Loucy (cell line): ENCODE measurements at regions not wholly inside any gene's neighbourhood (a gene's known extent, or its start where the extent isn't known, plus 50 kb on each side); places are given as distances from the start of the nearest gene placed in this dataset.

ENCODE experiments used
- H2AFZ ChIP-seq: fragments of 200-600 bp; sonication (generic); 2 replicates; pipeline ENCODE4 v1.6.0; 2016; ENCODE audit warnings: antibody characterized with exemption, mild to moderate bottlenecking, low read length, moderate library complexity
- H3F3A ChIP-seq: fragments of 200-600 bp; 2 replicates; pipeline ENCODE4 v1.6.0; 2016; ENCODE audit warnings: antibody characterized with exemption, low read depth, mild to moderate bottlenecking
- H3K27me3 ChIP-seq: fragments of 200-600 bp; sonication (generic); 2 replicates; pipeline ENCODE4 v1.6.1; 2014; ENCODE audit warnings: low read length, mild to moderate bottlenecking; ENCODE audit not compliant: insufficient read depth, poor library complexity, severe bottlenecking
- H3K36me3 ChIP-seq: fragments of 200-600 bp; sonication (generic); 2 replicates; pipeline ENCODE4 v1.6.1; 2016; ENCODE audit warnings: low read length; ENCODE audit not compliant: insufficient read depth
- H3K4me1 ChIP-seq: fragments of 200-600 bp; sonication (generic); 2 replicates; pipeline ENCODE4 v1.5.1; 2014; ENCODE audit warnings: low read length, mild to moderate bottlenecking; ENCODE audit not compliant: insufficient read depth, poor library complexity, severe bottlenecking
- H3K4me2 ChIP-seq: fragments of 200-600 bp; sonication (generic); 2 replicates; pipeline ENCODE4 v1.6.0; 2014; ENCODE audit warnings: antibody characterized with exemption, low read length, low read depth, mild to moderate bottlenecking; ENCODE audit not compliant: poor library complexity, severe bottlenecking
- H3K4me3 ChIP-seq: fragments of 200-600 bp; sonication (generic); 2 replicates; pipeline ENCODE4 v1.5.1; 2014; ENCODE audit warnings: low read length, mild to moderate bottlenecking, mixed read lengths; ENCODE audit not compliant: poor library complexity, severe bottlenecking
- H3K79me2 ChIP-seq: fragments of 200-600 bp; sonication (generic); 2 replicates; pipeline ENCODE4 v1.6.1; 2014; ENCODE audit warnings: low read length; ENCODE audit not compliant: insufficient read depth
- H3K9ac ChIP-seq: fragments of 200-600 bp; sonication (generic); 2 replicates; pipeline ENCODE4 v1.6.0; 2014; ENCODE audit warnings: mild to moderate bottlenecking, low read depth, low read length, moderate library complexity; ENCODE audit not compliant: poor library complexity, severe bottlenecking
- H3K9me2 ChIP-seq: fragments of 200-600 bp; sonication (generic); replicated peaks from 2 replicates; pipeline ENCODE4 v1.6.1; 2016; ENCODE audit warnings: low read depth, low read length, mixed read lengths
- H3K9me3 ChIP-seq: fragments of 200-600 bp; sonication (generic); 2 replicates; pipeline ENCODE4 v1.6.1; 2014; ENCODE audit warnings: mild to moderate bottlenecking, antibody characterized with exemption, low read length, low read depth; ENCODE audit not compliant: insufficient read depth
- H4K20me1 ChIP-seq: fragments of 200-600 bp; sonication (generic); 2 replicates; pipeline ENCODE4 v1.6.0; 2014; ENCODE audit warnings: antibody characterized with exemption, low read length, mild to moderate bottlenecking; ENCODE audit not compliant: insufficient read depth, poor library complexity, severe bottlenecking
- EZH2phosphoT487 ChIP-seq: fragments of 200-600 bp; IDR thresholded peaks from 2 replicates; pipeline ENCODE4 v1.6.1; 2018; ENCODE audit warnings: antibody characterized with exemption, mild to moderate bottlenecking, moderate library complexity, borderline replicate concordance
- TF ChIP-seq, protein P1 (sequence below): fragments of 200-600 bp; sonication (generic); conservative IDR thresholded peaks from 2 replicates; pipeline ENCODE4 v1.5.1; 2014; ENCODE audit warnings: mild to moderate bottlenecking, antibody characterized with exemption, low read length

- no peaks in the 10 kb centered on the region for H3K36me3 ChIP-seq
- H3K9me2 ChIP-seq = no peaks in the 10 kb centered on the region
- H3K4me1 ChIP-seq = no peaks in the 10 kb centered on the region
- H3K79me2 ChIP-seq = no peaks in the 10 kb centered on the region
- no peaks in the 10 kb centered on the region for H3F3A ChIP-seq
- no peaks in the 10 kb centered on the region for H4K20me1 ChIP-seq
- no peaks in the 10 kb centered on the region for H3K27me3 ChIP-seq
- H3K4me2 ChIP-seq = no peak overlapping the region
- H3K9ac ChIP-seq = no peak overlapping the region
- TF ChIP-seq, protein P1, sequence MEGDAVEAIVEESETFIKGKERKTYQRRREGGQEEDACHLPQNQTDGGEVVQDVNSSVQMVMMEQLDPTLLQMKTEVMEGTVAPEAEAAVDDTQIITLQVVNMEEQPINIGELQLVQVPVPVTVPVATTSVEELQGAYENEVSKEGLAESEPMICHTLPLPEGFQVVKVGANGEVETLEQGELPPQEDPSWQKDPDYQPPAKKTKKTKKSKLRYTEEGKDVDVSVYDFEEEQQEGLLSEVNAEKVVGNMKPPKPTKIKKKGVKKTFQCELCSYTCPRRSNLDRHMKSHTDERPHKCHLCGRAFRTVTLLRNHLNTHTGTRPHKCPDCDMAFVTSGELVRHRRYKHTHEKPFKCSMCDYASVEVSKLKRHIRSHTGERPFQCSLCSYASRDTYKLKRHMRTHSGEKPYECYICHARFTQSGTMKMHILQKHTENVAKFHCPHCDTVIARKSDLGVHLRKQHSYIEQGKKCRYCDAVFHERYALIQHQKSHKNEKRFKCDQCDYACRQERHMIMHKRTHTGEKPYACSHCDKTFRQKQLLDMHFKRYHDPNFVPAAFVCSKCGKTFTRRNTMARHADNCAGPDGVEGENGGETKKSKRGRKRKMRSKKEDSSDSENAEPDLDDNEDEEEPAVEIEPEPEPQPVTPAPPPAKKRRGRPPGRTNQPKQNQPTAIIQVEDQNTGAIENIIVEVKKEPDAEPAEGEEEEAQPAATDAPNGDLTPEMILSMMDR = no peak
- TF ChIP-seq EZH2phosphoT487 = no peak
- no peaks in the 10 kb centered on the region for H3K9me3 ChIP-seq
- H2AFZ ChIP-seq = no peak overlapping the region
- no peak overlapping the region for H3K4me3 ChIP-seq
Measured at GRCh38 chr2:129767346-129768035, 212.0 kb upstream of the RAB6C start.

DNA sequence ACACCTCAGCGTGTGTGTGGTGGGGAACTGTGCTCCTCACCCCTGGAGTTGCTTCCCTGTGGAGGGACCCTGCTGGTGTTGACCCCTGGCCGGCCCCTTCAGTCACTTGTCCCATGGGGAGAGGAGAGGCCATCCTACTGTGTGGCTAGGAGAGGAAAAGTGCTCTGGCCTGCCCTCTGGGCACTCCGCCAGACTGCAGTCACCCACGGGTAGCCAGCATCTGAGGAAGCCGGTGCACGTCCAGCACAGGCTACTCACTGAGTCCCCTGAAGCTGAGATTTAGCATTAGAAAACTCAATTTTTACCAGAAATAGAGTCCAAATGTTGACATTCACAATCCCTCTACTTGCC, 211.5 kb upstream of the RAB6C start:
- Histone ChIP-seq H3K9me3 (no peaks in the 10 kb centered on the region), H3K9me2 (no peaks in the 10 kb centered on the region), H3K79me2 (no peaks in the 10 kb centered on the region), H3K4me2 (no peak overlapping the region), H3K36me3 (no peaks in the 10 kb centered on the region), H3K27me3 (no peaks in the 10 kb centered on the region), H3K4me1 (no peaks in the 10 kb centered on the region), H3F3A (no peaks in the 10 kb centered on the region), H3K9ac (no peak overlapping the region), H2AFZ (no peak overlapping the region), H3K4me3 (no peak overlapping the region), H4K20me1 (no peaks in the 10 kb centered on the region)
- no peak for TF ChIP-seq EZH2phosphoT487
- TF ChIP-seq, protein P1 = no peak

- Histone ChIP-seq H3F3A (no peaks in the 10 kb centered on the region), H3K9ac (no peak overlapping the region), H2AFZ (no peak overlapping the region), H3K4me1 (no peaks in the 10 kb centered on the region), H3K9me2 (no peaks in the 10 kb centered on the region), H3K27me3 (no peaks in the 10 kb centered on the region), H3K9me3 (no peaks in the 10 kb centered on the region), H3K4me3 (no peak overlapping the region), H3K4me2 (no peak overlapping the region), H3K36me3 (no peaks in the 10 kb centered on the region), H3K79me2 (no peaks in the 10 kb centered on the region), H4K20me1 (no peaks in the 10 kb centered on the region)
- TF ChIP-seq EZH2phosphoT487 = no peak
Measured at GRCh38 chr2:129768485-129769184, 210.8 kb upstream of the RAB6C start.
